NCI-H510A (cell line): ENCODE measurements at regions not wholly inside any gene's neighbourhood (a gene's known extent, or its start where the extent isn't known, plus 50 kb on each side); places are given as distances from the start of the nearest gene placed in this dataset.

ENCODE experiments used
- DNase-seq: peaks from one replicate; lab custom pipeline; 2025; lab: John Stamatoyannopoulos, UW

DNA sequence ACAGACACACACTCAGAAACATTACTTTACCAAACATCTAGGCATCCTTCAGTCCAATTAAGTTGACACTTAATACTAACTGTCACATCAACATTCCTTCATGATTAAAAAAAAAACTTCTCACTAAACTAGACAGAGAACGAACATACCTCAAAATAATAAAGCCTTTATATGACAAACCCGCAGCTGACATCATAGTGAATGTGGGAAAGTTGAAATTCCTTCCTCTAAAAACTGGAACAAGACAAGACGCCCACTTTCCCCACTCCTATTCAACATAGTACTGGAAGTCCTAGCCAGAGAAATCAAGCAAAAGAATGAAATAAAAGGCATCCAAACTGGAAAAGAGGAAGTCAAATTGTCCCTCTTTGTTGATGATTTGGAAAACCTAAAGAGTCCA, 96.9 kb upstream of the PPP1R9A start:
- DNase-seq = no peak

DNA sequence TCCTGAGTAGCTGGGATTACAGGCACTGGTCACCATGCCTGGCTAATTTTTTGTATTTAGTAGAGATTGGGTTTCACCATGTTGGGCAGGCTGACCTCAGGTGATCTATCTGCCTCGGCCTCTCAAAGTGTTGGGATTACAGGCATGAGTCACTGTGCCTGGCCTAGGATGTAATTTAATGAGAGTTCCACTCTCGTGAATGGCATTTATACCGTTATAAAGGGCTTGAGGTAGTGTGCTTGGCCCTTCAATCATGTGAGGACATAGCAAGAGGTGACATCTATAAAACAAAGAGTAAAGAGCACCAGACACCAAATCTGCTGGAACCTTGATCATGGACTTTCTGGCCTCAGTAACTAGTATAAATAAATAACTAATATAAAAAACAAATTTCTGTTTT, 93.5 kb upstream of the PPP1R9A start:
- DNase-seq = no peak

DNA sequence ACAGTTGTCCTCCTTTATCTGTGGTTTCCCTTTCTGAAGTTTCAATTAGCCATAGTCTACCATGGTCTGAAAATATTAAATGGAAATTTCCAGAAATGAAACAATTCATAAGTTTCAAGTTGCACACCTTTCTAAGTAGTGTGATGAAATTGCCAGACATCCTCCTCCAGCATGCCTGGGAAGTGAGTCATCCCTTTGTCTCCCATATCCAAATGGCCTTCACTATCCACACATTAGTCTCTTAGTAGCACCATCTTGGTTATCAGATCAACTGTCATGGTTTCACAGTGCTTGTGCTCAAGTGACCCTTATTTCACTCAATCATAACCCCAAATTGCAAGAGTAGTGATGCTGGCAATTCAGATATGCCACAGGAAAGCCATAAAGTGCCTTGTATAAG, 83.4 kb upstream of the PPP1R9A start:
- no peak for DNase-seq

DNA sequence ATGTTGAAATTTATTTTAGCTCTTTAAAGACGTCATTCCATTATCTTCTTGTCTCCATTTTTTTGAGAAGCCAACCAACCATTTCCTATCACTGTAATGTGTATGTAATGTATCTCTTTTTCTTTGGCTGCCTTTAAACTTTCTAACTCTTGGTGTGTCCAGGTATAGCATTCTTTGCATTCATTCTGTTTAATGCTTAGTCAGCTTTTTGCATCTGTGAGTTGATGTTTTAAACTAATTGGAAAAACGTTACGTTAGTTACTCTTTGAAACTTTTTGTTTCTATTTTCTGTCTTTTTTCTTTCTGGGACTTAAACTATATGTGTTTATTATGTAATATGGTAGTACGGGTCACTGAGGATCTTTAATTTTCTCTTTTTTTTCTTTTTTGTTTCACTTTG, 77.4 kb upstream of the PPP1R9A start:
- no peak for DNase-seq

DNA sequence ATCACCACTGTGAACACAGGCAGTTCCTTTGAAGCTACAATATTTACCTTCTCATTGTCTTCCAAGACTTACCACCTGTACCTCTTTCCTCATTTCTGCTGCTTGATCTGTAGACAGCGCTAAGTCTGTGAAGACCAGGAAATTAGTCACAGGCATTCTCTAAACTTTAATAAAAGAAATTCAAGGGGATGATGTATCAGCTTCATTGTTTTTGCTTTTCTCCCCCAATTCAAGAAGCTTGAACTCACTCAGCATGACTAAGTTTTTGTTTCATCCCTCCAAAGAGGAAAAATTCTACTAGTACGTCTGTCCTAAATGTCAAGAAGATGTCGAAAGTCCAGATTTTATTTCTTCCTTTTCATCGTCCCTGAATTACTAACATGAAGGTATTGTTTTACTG, 75.3 kb upstream of the PPP1R9A start:
- DNase-seq = no peak

DNA sequence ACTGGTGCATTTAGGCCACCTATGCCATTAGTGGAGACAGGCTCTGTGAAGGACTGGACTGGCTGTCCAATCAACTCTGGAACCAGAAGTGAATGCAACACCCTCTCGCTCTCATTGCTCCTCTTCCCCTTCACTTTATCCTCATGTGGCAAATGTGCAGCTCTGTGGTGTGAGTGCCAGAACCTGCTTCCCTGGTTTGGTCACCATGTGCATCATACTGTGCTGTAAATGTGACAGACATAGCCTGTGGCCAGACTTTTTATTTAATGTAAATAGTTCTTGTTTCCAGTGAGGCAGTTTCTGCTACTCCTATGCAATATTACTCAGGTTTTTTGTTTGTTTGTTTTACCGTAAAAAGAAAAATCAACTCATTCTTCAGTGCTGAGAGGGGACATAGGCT, 73.0 kb upstream of the PPP1R9A start:
- no peak for DNase-seq

DNA sequence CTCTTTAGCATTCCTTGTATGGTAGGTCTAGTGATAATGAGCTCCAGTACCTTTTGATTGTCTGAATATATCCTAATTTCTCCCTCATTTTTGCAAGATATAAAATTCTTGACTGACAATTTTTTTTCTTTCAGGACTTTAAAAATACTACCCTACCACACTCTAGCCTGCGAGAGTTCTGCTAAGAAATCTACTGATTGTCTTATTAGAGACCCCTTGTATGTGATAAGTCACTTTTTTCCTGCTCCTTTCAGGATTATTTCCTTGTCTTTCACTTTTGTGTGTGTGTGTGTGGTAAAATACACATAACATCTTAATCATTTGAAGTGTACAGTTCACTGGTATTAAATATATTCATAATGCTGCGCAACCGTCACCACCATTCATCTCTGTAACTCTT, 68.7 kb upstream of the PPP1R9A start:
- no peak for DNase-seq

DNA sequence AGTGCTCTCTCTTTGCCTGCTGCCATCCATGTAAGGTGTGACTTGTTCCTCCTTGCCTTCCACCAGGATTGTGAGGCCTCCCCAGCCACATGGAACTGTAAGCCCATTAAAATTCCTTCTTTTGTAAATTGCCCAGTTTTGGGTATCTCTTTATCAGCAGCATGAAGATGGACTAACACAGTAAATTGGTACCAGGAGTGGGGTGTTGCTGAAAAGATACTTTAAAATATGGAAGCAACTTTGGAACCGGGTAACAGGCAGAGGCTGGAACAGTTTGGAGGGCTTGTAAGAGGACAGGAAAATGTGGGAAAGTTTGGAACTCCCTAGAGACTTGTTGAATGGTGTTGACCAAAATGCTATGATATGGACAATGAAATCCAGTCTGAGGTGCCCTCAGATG, 63.8 kb upstream of the PPP1R9A start:
- DNase-seq = no peak

DNA sequence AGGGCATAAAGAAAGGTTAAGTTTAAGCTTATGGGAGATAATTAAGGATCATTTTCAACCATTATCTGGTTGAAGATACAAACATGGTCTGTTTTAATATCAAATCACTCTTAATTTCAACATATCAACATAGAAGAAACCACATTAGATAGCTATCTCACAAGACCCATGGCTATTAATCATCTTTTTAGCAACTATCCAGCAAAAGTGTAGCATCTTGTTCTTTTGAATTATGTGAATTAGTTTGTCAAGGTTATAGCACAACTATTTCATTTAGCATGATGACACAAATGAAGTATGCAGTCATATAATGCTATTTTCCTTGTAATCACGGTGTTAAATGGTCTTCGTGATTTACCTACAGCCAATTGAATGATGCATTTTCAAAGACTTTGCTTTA, 58.9 kb upstream of the PPP1R9A start:
- DNase-seq = no peak

DNA sequence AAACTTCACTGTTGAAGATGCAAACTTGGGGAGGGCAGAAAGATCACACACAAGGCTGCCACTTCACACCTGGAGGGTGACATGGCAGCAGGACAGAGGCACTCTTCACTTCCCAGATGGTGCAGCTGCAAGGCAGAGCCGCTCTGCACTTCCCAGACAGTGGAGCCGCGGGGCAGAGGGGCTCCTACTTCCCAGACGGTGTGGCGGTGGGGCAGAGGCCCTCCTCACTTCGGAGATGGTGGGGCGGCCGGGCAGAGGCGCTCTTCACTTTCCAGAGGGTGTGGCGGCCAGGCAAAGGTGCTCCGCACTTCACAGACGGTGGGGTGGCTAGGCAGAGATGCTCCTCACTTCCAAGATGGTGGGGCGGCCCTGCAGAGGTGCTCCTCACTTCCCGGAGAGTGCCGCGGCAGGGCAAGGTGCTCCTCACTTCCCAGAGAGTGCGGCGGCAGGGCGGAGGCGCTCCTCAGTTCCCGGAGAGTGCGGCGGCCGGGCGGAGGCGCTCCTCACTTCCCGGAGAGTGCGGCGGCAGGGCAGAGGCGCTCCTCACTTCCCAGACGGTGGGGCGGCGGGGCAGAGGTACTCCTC, 58.3 kb upstream of the PPP1R9A start:
- no peak for DNase-seq

DNA sequence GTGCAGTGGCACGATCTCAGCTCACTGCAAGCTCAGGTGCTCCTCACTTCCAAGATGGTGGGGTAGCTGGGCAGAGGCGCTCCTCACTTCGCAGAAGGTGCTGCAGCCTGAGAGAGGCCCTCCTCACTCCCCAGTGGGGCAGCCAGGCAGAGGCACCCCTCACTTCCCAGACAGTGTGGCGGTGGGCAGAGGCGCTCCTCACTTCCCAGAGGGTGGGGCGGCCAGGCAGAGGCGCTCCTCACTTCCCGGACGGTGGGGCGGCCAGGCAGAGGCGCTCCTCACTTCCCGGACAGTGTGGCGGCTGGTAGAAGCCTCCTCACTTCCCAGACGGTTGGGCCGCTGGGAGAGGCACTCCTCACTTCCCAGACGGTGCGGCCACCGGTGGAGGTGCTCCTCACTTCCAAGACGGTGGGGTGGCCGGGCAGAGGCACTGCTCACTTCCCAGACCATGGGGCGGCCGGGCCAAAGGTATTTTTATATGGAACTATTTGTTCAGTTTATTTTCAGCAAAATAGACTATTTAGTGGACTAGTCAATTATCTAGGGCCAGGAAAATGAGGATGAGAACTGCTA, 57.7 kb upstream of the PPP1R9A start:
- DNase-seq = no peak

DNA sequence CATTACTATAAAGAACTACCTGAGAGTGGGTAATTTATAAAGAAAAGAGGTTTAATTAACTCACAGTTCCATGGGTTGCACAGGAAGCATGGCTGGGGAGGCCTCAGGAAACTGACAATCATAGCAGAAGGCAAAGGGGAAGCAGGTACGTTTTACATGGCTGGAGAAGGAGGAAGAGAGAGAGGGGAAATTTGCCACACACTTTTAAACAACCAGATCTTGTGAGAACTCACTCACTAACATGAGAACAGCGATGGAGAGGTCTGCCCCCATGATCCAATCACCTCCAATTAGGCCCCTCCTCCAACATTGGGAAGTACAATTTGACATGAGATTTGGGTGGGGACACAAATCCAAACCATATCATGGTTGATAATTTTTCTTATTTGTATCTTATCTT, 51.8 kb upstream of the PPP1R9A start:
- DNase-seq = no peak

DNA sequence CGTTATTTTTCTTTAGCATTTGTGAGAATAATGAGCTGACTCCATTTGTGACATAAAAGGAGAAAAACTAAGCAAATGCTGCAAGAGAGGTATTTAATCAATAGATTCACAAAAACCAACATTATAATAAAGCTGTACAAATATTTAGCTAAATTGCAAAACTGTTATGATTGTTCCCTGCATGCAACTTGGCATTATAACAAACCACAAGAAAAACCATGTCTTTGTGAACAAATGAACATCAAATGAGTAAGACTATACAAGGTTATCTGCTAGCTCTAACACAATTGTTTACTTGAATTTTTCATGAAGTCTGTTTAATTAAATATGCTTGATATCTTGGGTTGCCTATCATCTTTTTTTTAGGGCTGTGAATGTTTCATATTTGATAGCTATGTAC, 50.8 kb upstream of the PPP1R9A start:
- no peak for DNase-seq
